HFF-Myc (cell line): ENCODE measurements at regions not wholly inside any gene's neighbourhood (a gene's known extent, or its start where the extent isn't known, plus 50 kb on each side); places are given as distances from the start of the nearest gene placed in this dataset.
A peak's percentile ranks its signal among the peaks of the same experiment; 100 is the strongest.

Experiments used
- DNase-seq: peaks from one replicate; pipeline ENCODE4 v3.0.0-alpha.2; 2011; ENCODE audit warnings: low read depth; ENCODE audit errors: extremely low read depth
- H3K4me3 ChIP-seq: replicated peaks from 2 replicates; pipeline ENCODE4 v1.5.1; 2011; ENCODE audit warnings: low read depth, mild to moderate bottlenecking, control low read depth, low read length
- TF ChIP-seq, protein P1 (sequence below): IDR thresholded peaks from 2 replicates; pipeline ENCODE4 v1.5.1; 2012; ENCODE audit warnings: mild to moderate bottlenecking, low read depth, low read length, control low read depth; ENCODE audit errors: missing control alignments

DNA sequence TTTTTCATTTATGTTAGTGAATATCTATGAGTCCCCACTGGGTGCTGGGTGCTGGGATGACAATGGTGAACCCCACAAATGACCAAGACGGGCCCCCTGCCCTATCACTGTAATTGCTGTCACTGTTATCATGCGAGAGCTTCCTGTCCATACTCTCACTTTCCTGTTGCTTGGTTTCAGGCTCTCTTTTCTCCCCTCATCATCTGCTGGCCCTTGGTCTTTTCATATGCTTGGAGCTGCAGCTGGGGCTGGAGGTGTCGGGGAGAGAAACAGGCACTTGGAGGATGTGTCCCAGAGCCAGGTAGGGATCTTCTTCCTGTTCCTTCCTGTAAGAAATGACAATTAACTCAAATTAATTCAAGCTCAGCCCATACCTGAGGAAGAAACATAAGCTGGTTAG is 348.0 kb downstream of the PTPRU start:
- TF ChIP-seq, protein P1, sequence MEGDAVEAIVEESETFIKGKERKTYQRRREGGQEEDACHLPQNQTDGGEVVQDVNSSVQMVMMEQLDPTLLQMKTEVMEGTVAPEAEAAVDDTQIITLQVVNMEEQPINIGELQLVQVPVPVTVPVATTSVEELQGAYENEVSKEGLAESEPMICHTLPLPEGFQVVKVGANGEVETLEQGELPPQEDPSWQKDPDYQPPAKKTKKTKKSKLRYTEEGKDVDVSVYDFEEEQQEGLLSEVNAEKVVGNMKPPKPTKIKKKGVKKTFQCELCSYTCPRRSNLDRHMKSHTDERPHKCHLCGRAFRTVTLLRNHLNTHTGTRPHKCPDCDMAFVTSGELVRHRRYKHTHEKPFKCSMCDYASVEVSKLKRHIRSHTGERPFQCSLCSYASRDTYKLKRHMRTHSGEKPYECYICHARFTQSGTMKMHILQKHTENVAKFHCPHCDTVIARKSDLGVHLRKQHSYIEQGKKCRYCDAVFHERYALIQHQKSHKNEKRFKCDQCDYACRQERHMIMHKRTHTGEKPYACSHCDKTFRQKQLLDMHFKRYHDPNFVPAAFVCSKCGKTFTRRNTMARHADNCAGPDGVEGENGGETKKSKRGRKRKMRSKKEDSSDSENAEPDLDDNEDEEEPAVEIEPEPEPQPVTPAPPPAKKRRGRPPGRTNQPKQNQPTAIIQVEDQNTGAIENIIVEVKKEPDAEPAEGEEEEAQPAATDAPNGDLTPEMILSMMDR, result no peak
- DNase-seq, result no peak

GRCh38 chr1:29583727-29584126 is 347.4 kb downstream of the PTPRU start:
- H3K4me3 ChIP-seq, result no peak overlapping the region

More for the DNA sequence above, 348.0 kb downstream of the PTPRU start:
- H3K4me3 ChIP-seq, result no peak overlapping the region

GRCh38 chr1:29581256-29581655 is 344.9 kb downstream of the PTPRU start:
- TF ChIP-seq, protein P1, result no peak
- no peak for DNase-seq
- H3K4me3 ChIP-seq, result no peak overlapping the region

More at GRCh38 chr1:29583727-29584126, 347.4 kb downstream of the PTPRU start:
- no peak for DNase-seq
- TF ChIP-seq, protein P1, result no peak

GRCh38 chr1:29579821-29580425 is 343.6 kb downstream of the PTPRU start:
- H3K4me3 ChIP-seq, result no peak overlapping the region
- DNase-seq, result peak; percentile 73
- TF ChIP-seq, protein P1, result no peak

- TF ChIP-seq, protein P1, result no peak
- DNase-seq, result no peak
- no peak overlapping the region for H3K4me3 ChIP-seq
Observed at GRCh38 chr1:29577512-29577911, 341.2 kb downstream of the PTPRU start.

DNA sequence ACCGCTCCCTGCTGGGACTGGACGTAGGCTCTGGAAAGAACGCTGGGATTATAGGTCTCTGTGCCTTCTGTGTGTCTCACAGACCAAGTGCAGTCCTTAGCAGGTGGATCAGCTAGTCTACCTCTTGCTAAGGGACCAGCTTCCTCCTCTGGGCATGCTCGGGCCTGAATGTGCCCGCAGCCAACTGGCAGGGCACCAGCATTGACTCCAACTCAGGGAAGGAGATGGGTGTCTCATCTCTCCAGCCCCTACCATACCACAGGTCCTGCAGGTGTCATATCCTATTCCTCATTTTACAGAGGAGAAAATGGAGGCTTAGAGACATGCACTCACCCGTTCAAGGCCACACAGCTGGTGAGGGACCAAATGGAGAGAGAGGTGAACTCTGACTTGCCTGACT is 340.2 kb downstream of the PTPRU start:
- H3K4me3 ChIP-seq, result no peak overlapping the region
- TF ChIP-seq, protein P1, result no peak
- no peak for DNase-seq

DNA sequence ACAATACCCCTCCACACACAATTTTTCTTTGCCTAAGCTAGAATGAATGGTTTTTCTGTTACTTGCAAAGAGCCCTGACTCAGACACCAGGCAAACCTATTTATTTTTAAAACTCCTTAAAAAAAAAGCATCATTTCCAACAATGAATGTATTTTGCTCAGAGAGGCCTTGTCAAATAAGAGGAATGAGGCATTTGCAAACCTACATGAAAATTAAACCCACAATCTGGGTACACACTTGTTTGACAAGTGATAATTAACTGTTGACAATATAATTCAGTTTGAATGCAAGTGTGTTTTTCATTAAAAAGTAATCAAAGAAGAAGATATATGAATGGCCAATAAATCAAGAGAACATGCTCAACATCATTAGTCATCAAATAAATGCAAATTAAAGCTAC is 339.5 kb downstream of the PTPRU start:
- DNase-seq, result no peak
- TF ChIP-seq, protein P1, result no peak
- H3K4me3 ChIP-seq, result no peak overlapping the region
